ENCODE measurements at regions not wholly inside any gene's neighbourhood (a gene's known extent, or its start where the extent isn't known, plus 50 kb on each side); places are given as distances from the start of the nearest gene placed in this dataset.

- ChIA-PET CTCF (no interaction called here), SMC1A (ENCODE audit: uncharacterized antibody, unreplicated experiment) (no interaction called here), RAD21 (ENCODE audit: unreplicated experiment) (no interaction called here), POLR2A (no interaction called here)
- Histone ChIP-seq H3K79me2 (ENCODE audit: control insufficient read depth, insufficient read depth, low read length) (no peaks in the 10 kb centered on the region), H3K4me3 (no peak overlapping the region), H3K4me1 (ENCODE audit: control insufficient read depth, insufficient read depth, low read length) (no peaks in the 10 kb centered on the region), H3K27me3 (replicated peaks in 1 of 2; ENCODE audit: control insufficient read depth in 2 of 2, insufficient read depth in 2 of 2, low read length in 1 of 2) (no peaks in the 10 kb centered on the region), H2AFZ (ENCODE audit: control insufficient read depth, low read depth, low read length) (no peak overlapping the region), H4K20me1 (ENCODE audit: control insufficient read depth, insufficient read depth) (no peaks in the 10 kb centered on the region), H3K9me3 (replicated peaks; ENCODE audit: control insufficient read depth, insufficient read depth, low read length) (no peaks in the 10 kb centered on the region), H3K36me3 (ENCODE audit: control insufficient read depth in 2 of 2, insufficient read depth in 2 of 2, low read length in 1 of 2) (no peaks in the 10 kb centered on the region), H3K9ac (ENCODE audit: control insufficient read depth, insufficient read depth, low read length) (no peak overlapping the region), H3K27ac (ENCODE audit: control insufficient read depth, insufficient read depth) (no peak overlapping the region), H3K4me2 (ENCODE audit: control insufficient read depth, insufficient read depth) (no peak overlapping the region)
- no TSS peak for BruUV-seq (replicated peaks)
- DNase-seq (ENCODE audit: low read depth, low spot score): no peak
- ATAC-seq: no peak
- TF ChIP-seq MEF2A (IDR thresholded peaks at IDR 0.05; ENCODE audit: insufficient read depth, low read depth, low read length) (no peak), NBN (IDR thresholded peaks at IDR 0.05) (no peak), RAD21 (IDR thresholded peaks at IDR 0.05; ENCODE audit: insufficient read depth, low read depth, low read length) (no peak), POLR2AphosphoS5 (IDR thresholded peaks at IDR 0.05; ENCODE audit: low read length) (no peak), IKZF2 (IDR thresholded peaks at IDR 0.05) (no peak), MTA2 (IDR thresholded peaks at IDR 0.05; ENCODE audit: low read depth) (no peak), NFIC (IDR thresholded peaks at IDR 0.05; ENCODE audit: low read depth, low read length) (no peak), WRNIP1 (IDR thresholded peaks at IDR 0.05; ENCODE audit: borderline replicate concordance, low read depth, low read length) (no peak), MAX (IDR thresholded peaks at IDR 0.05; ENCODE audit: low read depth, low read length) (no peak)
- TF ChIP-seq, protein P1, sequence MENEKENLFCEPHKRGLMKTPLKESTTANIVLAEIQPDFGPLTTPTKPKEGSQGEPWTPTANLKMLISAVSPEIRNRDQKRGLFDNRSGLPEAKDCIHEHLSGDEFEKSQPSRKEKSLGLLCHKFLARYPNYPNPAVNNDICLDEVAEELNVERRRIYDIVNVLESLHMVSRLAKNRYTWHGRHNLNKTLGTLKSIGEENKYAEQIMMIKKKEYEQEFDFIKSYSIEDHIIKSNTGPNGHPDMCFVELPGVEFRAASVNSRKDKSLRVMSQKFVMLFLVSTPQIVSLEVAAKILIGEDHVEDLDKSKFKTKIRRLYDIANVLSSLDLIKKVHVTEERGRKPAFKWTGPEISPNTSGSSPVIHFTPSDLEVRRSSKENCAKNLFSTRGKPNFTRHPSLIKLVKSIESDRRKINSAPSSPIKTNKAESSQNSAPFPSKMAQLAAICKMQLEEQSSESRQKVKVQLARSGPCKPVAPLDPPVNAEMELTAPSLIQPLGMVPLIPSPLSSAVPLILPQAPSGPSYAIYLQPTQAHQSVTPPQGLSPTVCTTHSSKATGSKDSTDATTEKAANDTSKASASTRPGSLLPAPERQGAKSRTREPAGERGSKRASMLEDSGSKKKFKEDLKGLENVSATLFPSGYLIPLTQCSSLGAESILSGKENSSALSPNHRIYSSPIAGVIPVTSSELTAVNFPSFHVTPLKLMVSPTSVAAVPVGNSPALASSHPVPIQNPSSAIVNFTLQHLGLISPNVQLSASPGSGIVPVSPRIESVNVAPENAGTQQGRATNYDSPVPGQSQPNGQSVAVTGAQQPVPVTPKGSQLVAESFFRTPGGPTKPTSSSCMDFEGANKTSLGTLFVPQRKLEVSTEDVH (IDR thresholded peaks at IDR 0.05; ENCODE audit: low read depth, partially characterized antibody): no peak
- WGBS (ENCODE audit: insufficient coverage, insufficient replicate concordance, low lambda C conversion rate, missing lambda C conversion rate): 2% methylated on average over 3 of the region's 3 CpGs
- intact Hi-C loops (cut with micrococcal nuclease; ENCODE audit: unreplicated experiment) (no loop called here), in situ Hi-C loops (cut with MboI) (no loop called here)
- no peak for FAIRE-seq
Observed at GRCh38 chr2:118730405-118730804, 117.0 kb downstream of the EN1 start.

Data from GM12878 (cell line).